ENCODE measurements at regions not wholly inside any gene's neighbourhood (a gene's known extent, or its start where the extent isn't known, plus 50 kb on each side); places are given as distances from the start of the nearest gene placed in this dataset.

DNA sequence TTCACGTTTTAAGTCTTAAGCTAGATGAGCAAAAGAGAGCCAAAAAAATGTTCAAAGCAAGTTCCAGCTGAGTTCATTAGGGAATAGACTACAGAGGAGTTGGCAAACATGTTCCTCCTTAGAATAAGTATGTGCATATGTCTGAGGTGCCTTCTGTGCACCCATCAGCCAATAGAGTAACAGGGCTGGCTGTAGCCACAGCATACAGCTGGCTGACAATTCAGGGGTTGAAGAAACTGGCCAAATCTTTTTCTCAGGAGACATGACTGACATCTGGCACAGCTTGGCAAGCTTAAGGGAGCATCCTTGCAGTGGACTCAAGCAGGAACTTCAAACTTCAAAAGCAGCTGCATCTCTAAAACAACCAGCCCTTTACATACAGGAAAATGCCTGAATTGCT, 414.8 kb upstream of the PCDH20 start:
- DNase-seq (ENCODE audit: insufficient read length, low spot score) (no peak), FAIRE-seq (no peak)
- TF ChIP-seq, protein P1, sequence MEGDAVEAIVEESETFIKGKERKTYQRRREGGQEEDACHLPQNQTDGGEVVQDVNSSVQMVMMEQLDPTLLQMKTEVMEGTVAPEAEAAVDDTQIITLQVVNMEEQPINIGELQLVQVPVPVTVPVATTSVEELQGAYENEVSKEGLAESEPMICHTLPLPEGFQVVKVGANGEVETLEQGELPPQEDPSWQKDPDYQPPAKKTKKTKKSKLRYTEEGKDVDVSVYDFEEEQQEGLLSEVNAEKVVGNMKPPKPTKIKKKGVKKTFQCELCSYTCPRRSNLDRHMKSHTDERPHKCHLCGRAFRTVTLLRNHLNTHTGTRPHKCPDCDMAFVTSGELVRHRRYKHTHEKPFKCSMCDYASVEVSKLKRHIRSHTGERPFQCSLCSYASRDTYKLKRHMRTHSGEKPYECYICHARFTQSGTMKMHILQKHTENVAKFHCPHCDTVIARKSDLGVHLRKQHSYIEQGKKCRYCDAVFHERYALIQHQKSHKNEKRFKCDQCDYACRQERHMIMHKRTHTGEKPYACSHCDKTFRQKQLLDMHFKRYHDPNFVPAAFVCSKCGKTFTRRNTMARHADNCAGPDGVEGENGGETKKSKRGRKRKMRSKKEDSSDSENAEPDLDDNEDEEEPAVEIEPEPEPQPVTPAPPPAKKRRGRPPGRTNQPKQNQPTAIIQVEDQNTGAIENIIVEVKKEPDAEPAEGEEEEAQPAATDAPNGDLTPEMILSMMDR (IDR thresholded peaks at IDR 0.05; ENCODE audit: insufficient read depth, missing control alignments), result no peak

DNA sequence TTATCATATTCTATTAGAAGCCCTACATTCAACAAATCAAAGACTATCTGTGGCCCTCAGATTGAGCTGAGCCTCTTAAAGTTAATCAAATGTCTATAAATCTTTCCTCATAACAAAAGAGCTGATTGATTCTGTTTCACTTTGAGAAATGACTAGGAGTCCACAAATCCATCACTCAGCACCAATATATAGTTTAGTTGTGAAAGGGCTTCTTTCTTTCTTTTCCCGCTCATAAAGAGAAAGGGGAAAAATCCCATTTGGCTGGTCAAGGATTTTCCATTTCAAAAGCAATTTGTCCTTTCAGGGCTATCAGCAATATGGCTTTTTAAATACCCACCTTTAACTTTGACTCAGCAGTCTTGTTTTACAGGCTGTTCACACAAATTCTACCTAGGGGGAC, 408.5 kb upstream of the PCDH20 start:
- TF ChIP-seq, protein P1 (IDR thresholded peaks at IDR 0.05; ENCODE audit: insufficient read depth, missing control alignments), result no peak
- FAIRE-seq (no peak), DNase-seq (ENCODE audit: insufficient read length, low spot score) (no peak)

DNA sequence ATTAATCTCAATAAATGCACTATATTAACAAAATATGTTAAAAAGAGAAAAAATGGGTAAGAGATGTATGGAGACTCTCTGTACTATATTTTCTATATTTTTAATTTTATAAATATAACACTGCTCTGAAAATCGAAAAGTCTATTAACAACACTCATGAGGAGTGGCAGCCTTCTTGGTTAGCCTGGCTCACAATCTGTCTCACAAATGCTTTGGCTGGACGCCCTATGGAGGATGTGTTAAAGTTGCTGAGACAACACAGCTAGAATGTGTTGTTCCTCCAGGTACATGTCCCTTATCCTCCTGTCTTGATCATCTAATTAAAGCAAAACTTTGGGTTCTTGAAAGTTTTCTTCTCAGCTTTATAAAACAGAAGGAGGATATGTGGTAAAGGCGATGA, 396.6 kb upstream of the PCDH20 start:
- no peak for DNase-seq (ENCODE audit: insufficient read length, low spot score)
- no peak for FAIRE-seq
- TF ChIP-seq, protein P1 (IDR thresholded peaks at IDR 0.05; ENCODE audit: insufficient read depth, missing control alignments), result no peak

DNA sequence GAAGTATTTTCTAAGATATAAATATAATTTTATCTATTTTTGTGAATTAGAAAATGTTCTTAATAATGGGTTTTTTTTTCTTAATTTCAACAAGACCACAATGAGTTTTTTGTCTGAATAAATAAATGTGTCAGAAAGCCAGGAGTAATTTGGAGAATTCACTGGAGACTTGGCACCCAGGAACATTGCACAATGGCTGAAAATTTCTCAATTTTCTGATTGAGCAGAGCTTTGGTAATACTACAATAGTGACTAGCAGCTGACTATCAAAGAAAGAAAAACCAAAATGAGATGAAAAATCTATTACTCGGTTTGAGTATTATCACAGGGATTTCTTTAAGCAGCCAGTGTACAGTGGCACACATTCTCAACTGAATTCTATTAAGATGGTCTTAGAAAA, 394.4 kb upstream of the PCDH20 start:
- FAIRE-seq (no peak), DNase-seq (ENCODE audit: insufficient read length, low spot score) (no peak)
- TF ChIP-seq, protein P1 (IDR thresholded peaks at IDR 0.05; ENCODE audit: insufficient read depth, missing control alignments), result no peak

DNA sequence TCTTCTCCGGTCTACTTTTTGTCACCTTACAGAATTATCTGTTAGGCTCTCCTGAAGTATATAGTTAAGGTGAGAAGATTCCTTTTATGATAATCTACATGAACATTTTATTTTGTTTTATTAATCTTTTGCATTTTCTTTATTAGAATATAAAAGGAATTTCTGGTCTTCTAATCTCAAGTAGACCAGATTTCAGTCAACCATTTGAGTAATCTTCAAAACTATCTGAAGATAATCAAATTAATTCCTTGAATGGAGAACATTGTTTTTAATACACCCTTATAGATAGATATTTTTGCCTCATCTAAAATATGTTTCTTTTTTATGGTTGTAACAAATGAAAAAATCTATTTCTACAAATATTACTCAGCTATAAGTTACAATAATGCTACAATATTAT, 381.7 kb upstream of the PCDH20 start:
- no peak for FAIRE-seq
- TF ChIP-seq, protein P1 (IDR thresholded peaks at IDR 0.05; ENCODE audit: insufficient read depth, missing control alignments), result no peak
- no peak for DNase-seq (ENCODE audit: insufficient read length, low spot score)

DNA sequence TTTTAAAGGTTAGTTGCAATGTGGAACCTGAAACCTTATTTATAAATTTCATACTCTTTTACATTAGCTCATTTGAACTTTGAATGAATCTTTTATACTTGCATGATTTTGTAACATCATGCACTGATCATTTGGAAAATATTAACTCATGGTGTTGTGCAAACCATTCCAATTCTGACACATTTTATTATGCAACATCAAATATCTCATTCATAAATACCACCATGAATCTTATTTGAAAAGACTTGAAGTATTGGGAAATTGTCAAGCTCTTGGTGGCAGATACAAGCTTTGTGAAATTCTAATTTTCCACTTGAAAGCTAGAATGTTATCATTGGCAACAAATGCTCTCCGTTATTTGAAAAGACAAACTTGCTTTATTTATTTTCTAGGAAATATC, 379.9 kb upstream of the PCDH20 start:
- FAIRE-seq, result no peak
- TF ChIP-seq, protein P1 (IDR thresholded peaks at IDR 0.05; ENCODE audit: insufficient read depth, missing control alignments), result no peak

DNA sequence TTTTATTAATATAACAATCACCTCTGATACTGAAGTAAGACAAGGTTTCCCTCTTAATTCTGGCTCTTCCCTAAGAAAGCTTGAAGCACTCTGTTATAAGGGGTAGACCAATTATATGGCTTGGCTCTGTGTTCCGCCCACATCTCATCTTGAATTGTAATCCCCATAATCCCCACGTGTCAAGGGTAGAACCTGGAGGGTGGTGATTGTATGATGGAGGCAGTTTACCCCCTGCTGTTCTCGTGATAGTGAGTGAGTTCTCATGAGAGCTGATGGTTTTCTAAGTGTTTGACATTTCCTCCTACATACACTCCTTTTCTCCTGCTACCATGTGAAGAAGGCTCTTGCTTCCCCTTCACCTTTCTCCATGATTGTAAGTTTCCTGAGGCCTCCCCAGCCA, 363.8 kb upstream of the PCDH20 start:
- no peak for DNase-seq (ENCODE audit: insufficient read length, low spot score)
- no peak for FAIRE-seq
- TF ChIP-seq, protein P1 (IDR thresholded peaks at IDR 0.05; ENCODE audit: insufficient read depth, missing control alignments), result no peak

More for the DNA sequence above, 379.9 kb upstream of the PCDH20 start:
- DNase-seq (ENCODE audit: insufficient read length, low spot score), result no peak
